ENCODE measurements at regions not wholly inside any gene's neighbourhood (a gene's known extent, or its start where the extent isn't known, plus 50 kb on each side); places are given as distances from the start of the nearest gene placed in this dataset.

DNA sequence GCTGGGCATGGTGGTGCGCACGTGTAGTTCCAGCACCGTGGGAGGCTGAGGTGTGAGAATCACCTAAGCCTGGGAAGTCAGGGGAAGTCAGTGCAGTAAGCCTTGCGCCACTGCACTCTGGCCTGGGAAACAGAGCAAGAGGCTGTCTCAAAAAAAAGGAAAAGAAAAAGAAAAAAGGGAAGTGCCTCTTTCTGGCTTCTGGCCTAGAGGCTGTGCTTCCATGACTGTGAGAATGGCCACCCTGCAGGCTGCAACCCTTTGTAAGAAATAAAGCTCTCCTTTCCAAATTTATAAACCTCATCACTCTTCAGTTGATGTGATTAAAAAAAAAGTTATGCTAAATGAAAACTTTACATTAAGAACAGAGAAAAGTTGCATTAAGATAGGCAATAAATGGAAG lies 774.3 kb downstream of the TUSC7 start:
- DNase-seq, result no peak

DNA sequence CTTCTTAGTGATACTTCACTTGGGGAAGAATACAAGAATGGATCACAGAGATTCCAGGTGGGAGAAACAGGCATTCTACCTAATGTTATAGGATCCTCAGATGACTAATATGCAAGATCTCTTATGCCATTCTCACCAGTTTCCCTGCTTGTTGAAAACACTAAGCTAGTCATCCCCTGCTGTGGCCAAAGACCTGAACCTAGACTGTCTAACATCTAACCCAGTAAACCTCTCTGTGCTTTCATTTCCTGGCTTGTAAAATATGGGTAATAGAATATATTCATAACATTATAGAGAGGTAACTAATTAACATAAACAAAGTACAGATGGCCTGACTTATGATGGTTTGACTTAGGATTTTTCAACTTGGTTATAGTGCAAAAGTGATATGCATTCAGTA lies 776.3 kb downstream of the TUSC7 start:
- peak in 1 of 5 experiments; percentile 4 for DNase-seq

DNA sequence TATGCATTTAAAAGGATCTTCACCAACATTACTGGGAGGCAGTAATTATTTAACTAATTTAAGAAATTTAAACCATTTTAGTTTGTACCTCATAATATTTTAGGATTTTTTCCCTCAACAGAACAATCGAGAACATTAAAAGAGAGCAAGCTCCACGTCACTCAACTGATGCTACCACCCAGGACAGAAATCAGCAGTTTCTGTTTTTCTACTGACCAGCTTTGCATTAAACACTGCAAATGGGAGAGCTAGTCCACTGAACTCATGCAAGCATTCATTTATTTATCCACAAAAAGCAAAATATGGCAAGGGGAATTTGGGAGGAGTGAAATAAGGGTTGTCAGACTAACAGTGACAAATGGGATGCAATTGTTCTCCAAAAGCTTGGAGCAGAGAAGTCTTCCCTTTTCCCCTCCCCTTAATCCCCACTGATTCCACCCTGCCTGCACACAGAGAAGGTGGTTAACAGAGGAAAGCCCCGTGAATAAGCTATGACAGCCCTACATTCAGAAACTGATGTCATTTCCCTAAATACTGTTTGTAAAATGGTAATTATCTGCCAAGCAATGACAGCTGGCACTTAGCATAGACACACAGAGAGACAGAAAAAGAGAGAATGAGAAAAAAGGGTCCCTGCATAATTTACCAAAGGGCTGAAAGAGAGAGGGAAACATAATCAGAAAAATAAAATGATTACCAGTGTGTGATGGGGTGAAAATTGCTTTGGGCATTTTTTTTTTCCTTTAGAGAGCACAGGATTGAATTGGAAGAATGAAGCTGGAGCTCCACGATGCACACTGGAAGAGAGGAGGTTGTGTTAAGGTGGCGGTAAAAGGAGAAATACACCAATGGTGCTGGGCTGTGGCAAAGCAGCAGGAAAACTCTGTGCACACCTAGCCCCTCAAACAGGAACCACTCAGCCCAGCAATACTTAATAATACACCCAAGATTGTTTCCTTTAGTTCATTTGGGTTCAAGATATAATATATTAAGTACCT lies 777.4 kb downstream of the TUSC7 start:
- no peak for DNase-seq

DNA sequence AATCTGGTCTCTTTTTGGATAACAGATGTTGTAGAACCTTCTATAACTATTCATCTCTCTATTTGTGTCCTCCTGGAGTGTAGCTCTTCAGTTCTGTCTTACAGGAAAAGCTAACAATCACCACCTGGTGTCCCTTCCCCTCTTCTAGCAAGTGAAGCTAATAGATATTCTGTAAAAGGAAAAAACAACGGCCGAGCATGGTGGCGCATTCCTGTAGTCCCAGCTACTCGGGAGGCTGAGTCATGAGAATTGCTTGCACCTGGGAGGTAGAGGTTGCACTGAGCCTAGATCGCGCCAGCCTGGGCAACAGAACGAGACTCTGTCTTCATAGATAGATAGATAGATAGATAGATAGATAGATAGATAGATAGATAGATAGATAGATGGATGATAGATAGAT lies 779.4 kb downstream of the TUSC7 start:
- DNase-seq, result no peak

DNA sequence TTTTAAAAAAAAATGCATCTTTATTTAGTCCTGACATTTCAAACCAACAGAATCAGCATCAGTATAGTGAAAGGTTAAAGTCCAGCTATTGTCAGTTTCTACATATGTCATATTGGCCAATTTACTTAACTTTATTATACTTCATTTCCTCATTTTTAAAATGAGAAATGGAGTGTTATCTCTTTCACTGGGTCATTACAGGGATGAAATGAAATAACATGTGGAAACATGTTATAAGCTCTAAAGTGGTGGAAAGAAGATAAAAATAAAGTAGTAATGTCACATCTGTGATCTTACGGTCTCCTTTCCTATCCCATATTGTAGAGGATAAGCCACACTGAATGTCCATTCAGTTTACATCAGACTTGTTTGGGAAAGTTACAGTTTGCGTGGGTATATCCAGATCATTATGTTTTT lies 780.1 kb downstream of the TUSC7 start:
- DNase-seq, result no peak

DNA sequence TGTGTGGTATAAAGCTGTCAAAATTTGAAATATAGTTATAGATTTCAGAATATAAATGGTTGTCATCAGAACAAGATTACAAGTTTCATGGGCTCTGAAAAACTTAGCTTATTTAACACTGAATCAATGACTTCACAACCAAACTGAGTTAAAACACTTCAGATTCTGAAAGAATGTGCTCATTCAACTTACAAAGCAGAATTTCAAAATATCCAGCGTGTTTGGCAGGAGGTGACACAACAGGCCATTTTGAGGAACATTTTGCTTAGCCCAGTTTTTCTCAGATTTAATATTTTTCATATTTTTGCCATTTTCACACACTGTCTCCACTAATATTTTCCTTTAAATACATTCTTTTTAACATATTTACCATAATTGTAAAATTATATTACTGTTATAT lies 781.1 kb downstream of the TUSC7 start:
- DNase-seq, result no peak

DNA sequence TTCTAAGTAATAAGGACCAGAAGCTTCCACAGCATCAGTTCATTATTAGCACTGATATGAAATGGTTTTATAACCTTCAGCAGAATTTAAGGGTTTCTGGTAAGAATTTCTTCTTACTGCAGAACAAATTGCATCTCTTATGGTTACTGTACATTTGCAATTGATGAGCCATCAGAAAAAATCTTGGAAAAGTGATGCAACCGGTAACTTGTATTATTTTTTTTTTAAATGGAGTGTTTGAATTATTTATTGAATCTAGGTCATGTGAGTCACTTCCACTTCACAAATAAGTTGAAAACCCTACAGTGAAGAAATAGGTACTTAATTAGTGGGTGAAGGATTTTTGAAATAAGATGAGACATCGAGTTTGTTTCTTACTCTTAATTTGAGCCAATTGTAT lies 786.0 kb downstream of the TUSC7 start:
- no peak for DNase-seq

DNA sequence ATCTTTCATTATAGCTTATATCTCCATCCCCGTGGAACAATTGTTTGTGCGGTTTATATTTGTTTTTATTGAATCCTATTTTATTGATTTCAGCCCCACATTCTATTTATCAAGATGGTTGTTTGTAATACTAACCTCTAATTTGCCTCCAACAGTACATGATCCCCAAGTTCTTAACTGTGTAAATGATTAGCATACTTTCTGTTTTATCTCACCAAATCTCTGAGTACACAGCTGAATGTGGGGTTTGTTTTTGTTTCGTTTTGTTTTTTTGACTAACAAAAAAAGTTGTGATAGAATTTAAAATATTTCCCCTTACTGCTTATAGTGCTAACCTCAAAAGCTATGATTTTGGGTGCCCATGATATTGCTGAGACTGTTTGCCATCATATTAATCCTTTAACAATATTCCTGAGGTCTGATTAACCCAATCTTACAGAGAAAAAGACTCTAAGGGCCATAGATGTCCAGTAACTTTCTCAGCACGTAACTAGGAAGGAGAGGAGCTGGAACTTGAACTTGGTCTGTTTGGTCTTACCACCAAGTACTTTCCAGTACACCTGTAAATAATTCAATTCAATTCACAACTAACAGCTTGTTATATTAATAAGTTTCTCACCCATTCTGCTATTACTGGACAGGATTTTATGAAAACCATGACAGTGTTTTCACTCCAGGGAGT lies 789.8 kb downstream of the TUSC7 start:
- no peak for DNase-seq

DNA sequence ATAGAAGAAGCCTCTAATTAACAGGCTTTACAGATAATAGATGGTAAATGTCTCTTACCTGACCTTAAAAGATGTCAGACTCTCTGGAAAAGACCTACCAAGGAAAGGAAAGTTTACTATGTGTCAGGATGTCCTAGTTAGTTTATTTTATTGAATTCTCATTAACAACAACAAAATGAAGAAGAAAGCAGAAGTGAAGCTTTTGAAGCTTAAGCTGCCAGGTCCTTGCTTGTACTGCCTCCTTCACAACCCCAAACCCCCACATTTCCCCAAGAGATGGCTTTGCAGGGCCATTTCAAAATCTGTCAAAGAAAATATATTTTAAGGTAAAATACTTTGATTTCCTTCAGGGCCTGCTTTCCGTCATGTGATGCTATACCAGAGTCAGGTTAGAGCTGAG lies 798.4 kb downstream of the TUSC7 start:
- no peak for DNase-seq

DNA sequence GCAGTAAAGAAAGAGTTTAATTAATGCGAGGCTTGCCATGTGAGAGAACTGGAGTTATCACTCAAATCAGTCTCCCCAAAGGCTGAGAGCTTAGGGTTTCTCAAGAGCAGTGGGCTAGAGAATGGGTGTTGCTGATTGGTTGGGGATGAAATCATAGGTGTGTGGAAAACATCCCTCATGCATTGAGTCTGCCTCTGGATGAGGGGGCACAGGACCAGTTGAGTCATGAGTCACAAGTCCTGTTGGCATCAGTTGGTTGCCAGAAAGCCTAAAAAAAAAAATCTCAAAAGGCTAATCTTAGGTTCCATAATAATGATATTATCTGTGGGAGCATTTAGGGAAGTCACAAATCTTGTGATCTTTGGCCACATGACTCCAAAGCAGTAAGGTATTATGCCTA lies 800.3 kb downstream of the TUSC7 start:
- no peak for DNase-seq

DNA sequence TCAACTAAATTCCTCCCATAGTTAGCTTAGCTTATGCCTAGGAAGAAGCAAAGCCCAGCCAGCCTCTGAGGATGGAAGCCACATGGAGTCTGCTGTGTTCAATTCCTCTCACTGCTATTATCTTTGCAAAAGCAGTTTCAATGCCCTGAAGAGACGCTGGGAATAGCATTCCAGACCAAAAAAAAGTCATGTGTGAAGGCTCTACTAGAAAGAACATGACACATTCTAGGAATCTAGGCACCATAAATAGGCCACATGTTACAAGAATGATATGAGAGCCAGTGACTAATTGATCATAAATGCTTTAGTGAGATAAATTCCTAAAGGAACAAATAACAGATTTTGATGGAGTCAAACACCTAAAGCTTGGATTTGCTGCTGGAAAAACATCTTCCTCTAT lies 800.8 kb downstream of the TUSC7 start:
- DNase-seq, result no peak

DNA sequence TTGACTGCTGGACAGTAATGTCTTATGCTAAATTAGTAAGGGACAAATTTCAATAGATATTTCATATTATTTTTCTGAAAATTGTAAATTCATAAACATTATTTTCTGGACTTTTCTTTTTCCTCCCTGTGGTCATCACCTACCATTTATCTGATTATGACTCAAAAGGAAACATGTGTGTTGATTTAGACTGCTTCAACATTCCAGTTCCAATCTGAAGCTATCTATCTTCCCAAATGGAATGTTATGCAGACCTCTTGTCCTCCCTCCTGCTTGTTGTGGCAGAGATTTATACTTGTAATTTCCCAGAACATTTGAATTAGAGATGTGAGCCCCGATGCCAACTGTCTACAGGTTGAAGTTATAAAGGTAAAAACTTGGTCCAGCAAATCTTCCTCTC lies 803.4 kb downstream of the TUSC7 start:
- no peak for DNase-seq

DNA sequence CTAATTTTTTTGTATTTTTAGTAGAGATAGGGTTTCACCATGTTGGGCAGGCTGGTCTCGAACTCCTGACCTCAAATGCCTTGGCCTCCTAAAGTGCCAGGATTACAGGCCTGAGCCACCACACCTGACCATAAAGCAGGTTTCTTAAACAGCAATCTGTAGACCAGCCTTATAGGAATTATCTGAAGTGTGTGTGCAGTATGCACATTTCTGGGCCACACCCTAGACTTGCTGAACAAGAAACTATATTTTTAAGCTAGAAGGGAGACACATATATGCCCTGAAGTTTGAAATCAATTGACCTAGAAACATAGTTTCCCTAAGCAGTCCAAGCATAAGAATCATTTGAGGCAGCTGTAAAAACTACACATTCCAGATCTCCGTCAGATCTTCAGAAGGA lies 805.7 kb downstream of the TUSC7 start:
- no peak for DNase-seq

DNA sequence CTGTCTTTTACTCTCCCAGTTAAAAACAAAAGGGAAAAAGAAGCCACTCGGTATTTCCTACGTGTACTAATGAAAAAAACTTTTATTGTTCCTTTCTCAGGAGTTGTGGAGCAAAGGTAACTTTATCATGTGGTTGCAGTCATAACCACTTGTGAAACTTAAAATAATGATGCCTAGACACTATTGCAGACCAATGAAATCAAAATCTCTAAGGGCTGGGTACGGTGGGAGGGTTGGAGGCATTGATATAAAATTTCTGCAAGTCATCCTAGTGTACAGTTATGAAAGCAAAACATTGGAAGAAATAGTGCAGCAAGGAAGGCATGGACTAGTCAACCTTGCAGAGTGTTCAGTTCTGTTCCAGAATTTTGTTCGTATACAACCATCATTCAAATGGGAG lies 808.8 kb downstream of the TUSC7 start:
- no peak for DNase-seq

DNA sequence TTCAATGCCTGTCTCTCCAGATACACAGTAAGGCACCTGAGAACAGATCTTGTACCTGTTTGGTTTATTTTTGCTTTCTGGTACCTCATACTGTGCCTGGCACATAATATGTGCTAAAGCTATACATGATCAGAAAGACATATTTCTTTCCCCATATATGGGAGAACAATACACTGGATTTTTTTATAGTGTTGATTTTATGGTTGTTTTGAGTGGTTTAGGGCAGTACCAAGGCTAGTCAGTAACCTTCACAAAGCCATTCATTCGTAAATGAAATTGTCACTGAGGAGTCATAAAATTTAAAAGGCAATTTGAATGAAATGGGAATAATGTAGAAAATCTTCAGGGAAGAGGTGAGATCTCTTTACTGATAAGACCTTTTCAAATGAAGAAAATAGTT lies 810.2 kb downstream of the TUSC7 start:
- no peak for DNase-seq

DNA sequence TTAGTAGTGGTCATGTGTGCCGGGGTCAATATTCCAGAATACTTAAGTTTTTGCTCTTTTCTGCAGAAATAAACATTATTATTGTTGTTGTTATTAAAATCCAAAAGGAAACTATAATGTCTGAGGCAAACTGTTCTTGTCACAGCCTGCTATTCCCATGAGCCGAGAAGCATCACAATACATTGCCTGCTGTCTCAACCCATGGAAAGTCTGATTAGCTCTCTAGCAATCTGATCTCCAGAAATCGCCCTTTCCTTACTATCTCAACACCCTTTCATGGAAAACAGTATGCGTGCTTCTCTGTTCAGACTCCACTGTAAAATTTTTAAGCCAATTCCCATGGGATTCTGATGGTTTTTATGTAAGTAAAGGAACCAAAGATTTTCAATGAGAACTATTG lies 811.0 kb downstream of the TUSC7 start:
- DNase-seq, result no peak

DNA sequence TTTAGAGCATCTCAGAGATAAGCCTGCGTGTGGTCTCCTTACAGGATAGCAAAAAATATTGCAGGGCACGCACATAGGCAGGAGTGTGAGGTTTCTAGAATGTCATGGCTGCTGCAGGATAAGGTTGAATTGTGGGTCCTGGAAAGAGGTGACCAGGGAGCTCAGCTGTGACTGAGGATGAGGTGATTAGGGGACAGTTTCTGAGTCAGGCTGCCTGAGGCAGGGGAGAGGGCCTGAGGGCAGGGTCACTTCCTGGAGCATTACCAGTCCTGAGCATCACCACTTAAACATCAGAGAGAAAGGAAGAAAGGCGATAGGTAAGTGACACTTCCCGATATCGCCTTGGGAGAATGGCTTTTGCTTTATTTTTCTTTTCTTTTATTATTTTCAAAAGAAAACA lies 813.8 kb downstream of the TUSC7 start:
- DNase-seq, result no peak

DNA sequence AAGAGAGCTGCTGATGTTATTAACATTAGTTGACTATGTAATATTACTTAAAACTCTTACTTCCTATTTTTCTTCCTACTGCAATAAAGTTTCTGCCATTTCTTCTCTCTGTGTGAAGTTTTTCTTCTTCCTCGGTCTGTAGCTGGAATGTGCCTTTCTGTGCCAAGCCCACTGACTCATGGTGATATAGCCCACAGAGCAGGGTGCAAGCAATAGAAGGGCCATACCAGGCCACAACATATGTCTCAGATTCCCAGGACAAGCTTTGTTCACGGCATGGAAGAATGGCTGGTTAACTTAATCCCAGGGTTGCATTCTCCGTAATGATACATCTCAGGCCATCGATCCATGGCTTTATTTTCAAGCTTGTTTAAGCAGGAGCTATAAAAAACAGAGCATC lies 815.3 kb downstream of the TUSC7 start:
- no peak for DNase-seq

DNA sequence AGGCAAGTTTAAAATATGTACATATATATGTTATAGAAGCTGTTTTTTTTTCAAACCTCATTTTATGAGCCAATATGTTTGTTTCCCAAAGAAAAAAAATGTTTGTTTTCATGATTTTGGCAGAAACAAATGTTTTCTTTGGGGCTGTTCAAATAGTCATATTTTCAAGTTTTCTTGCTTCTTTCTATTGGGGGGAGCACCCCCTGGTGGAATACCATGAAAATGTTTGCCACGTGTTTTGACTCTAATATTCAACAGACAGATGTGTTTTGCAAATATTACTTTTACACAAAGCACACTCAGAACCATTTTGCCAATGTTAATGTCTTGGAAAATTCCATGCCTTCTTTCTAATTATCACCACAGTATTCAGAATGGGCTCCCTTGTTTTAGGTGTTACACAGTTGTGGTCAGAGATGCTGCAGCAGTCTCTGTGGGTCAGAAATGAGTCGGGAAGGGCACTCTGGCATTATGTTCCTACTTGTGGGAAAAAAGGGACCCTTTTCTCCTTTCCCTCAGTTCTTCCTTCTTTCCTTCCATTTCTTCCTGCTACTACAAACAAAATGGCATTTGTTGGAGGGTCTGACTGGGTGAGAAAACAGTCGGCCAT lies 817.0 kb downstream of the TUSC7 start:
- DNase-seq, result peak in 1 of 5 experiments; percentile 4

DNA sequence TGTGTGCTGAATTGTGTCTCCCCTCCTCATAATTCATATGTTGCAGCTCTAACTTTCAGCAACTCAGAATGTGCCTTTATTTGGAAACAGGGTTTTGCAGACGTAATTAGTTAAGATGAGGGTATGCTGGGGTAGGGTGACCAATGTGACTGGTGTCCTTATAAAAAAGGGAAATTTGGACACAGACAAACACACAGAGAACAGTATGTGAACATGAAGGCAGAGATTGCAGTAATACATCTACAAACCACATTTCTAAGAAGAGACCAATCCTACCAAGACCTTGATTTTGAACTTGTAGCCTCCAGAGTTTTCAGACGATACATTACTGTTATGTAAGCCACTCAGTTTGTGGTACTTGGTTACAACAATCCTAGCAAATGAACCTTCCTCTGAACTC lies 817.8 kb downstream of the TUSC7 start:
- no peak for DNase-seq

DNA sequence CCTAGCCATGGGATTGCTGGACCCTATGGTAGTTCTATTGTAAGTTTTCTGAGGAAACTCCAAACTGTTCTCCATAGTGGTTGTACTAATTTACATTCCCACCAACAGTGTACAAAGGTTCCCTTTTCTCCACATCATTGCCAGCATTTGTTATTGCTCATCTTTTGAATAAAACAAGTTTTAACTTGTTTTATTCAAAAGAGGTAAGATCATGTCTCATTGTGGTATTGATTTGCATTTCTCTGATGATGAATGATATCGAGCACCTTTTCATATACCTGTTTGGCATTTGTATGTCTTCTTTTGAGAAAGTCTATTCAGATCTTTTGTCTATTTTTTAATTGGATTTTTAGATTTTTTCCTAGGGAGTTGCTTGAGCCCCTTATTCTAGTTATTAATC lies 819.1 kb downstream of the TUSC7 start:
- DNase-seq, result no peak

DNA sequence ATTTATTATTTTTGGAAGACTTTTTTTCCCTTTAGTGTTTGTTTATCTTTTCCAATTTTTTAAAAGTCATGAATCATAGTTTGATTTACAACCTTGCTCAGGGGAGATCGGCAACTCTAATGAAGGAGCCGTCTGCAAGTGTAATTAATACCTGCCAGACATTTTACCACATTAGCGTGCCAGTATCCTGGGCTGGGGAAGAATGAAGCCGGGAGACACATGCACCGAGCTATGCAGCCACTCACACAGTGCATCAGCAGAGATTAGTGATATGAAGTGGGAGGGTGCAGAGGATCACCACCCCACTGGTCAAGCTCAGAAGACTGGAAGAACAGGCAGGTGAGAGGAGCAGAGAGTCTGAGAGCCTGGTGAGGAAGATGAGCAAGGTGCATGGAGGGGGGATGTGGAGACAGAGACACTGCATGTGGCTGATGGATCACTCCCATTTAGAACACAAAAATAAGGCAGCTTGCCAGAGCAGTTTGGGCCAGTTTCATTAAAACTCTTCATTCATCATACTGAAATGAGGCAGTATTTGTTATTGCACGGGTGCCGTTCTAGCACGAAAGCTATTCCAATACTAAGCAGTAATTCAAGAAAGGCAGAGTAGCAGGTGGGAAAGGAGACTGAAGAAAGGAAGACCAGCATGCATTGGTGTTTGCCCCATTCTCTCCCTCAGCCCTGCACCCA lies 821.6 kb downstream of the TUSC7 start:
- no peak for DNase-seq

DNA sequence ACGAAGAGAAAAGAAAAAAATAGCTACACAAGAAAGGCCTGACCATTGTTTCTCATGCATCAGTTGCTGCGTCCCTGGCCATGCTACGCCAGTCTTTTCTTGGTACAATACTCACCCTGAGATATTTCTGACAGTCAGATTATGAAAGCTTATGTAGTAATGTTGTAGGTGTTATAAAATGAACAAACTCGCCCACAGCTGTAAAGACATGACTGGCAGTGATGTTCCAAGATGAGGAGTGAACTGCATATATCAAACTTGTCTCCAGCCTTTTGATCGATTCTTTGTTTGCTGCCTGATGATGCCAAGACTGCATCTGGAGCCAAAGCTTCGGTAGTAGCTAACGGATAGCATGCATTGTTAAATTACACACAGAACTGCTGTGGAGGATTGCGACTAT lies 822.7 kb downstream of the TUSC7 start:
- no peak for DNase-seq
